Left cardiac atrium (tissue), 4 donors: ENCODE measurements at regions not wholly inside any gene's neighbourhood (a gene's known extent, or its start where the extent isn't known, plus 50 kb on each side); places are given as distances from the start of the nearest gene placed in this dataset.

ENCODE experiments used
- ATAC-seq, 2 donors: fragments of 200-7000 bp; cut with Tn5 transposase; one replicate each; pipeline ENCODE4 v1.9.1; 2020; ENCODE audit warnings: mild to moderate bottlenecking in 2 of 2, moderate library complexity in 2 of 2
- DNase-seq: peaks from one replicate; pipeline ENCODE4 v3.0.0-alpha.2; 2020
- intact Hi-C, 2 donors: fragments of 100-400 bp; cut with DNase I; formaldehyde crosslinking; loops; one replicate each; pipeline versions ENCODE4 v1.14.1 to v1.15.1; 2022 to 2023
- donor health status: DM: no; HTN: yes; CAD: no.
- donor health status: DM: no; HTN: yes; CAD: no; lungs with severe emphysema.
- donor health status: DM: yes; HTN: yes; CAD: no.
- donor health status: Dilated cardiomyopathy.

DNA sequence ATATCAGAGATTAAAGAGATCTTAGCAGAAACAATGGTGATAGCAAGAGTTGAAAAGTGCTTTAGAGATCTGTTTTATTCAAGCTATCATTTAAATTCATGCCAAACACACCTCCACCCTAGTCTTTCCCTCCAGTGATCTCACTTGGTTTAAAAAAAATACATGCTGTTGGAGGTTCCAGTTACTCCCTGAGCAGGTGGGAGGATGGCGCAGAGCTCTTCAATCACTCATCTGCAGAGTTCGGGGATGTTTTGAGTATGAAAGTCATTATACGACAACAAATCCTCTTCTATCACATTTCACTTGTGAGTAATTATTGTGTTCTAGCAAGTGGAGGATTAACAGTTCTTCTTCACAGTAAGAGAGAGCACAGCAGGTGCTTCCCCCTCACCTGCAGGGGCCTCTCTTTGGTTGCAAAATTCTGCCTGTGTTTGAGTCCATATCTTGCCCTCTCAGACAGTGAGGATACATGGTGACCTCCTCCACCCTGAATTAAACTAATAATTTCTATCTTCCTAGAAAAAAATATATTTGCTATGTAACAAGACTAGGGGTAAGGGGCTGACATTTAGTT, 376.7 kb downstream of the LIG4 start:
- intact Hi-C loops: no loop called here
- DNase-seq: no peak
- peak in 1 of 2 donors; percentile 54 for ATAC-seq

DNA sequence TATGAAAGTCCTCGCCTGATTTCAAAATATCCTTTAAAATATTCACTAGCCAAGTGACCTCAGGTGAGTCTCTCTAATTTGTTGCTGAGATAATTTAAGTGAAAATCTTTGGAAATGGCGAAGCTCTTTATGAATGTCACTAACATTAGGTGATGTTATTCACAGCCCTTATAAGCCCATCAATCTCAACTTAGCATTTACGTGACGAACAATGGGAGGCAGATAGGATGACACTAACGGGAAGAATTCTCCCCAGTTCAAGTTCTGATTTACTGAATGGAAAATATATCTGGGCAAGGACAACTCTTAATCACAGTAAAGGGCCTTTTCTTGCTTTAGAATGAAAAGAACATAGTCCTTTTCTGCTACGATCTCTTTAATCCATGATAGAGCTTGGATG, 378.7 kb downstream of the LIG4 start:
- intact Hi-C loops: no loop called here
- DNase-seq (no peak), ATAC-seq (no peak)

DNA sequence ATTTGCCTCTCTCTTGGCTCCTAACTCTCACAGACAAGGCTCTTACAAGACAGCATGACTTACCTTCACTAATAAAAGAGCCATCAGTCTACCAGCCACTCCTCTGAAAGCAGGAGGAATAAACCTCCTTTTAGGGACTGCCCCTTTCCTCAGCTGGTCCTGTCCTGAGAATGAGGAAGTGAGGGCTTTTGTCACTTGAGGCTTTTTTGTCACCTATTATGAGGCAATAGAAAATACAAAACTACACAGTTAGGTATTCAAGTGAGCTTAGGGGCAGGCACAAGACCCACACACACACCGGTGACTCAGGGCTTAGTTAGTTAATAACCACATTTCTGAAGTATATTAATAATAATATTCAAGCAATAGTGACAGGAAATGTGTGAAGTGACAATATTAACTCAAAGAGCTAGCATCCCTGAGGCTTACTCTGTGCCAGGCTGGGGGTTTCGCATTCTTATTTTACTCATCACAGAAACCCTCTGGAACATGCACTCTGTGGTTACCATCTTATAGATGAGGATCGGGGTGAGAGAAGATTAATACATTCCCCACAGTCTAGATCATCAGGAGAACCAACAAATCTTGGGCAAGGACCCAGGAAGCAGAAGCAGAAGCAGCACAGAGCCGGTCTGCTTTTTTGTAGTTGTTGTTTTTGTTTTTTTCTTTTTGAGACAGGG, 379.9 kb downstream of the LIG4 start:
- intact Hi-C loops: no loop called here
- DNase-seq: no peak
- no peak for ATAC-seq

DNA sequence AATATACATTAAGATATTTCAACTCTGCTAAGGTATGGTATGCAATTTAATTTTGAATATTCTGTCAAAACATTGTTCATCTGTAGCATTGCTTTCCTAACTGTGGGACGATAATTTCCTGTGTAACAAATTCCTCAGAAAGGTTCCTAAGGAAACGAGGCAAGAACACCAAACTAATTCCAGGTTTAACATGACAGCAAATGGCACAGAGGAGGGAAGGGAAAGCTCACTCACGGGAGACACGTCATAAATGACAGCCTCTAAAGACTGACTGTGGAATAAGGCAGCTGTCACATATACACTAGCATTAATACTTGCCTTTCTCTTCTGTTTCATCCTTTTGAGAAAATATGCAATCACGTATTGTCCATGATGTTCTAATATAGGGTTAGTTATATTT, 380.6 kb downstream of the LIG4 start:
- intact Hi-C loops: no loop called here
- ATAC-seq (no peak), DNase-seq (no peak)

DNA sequence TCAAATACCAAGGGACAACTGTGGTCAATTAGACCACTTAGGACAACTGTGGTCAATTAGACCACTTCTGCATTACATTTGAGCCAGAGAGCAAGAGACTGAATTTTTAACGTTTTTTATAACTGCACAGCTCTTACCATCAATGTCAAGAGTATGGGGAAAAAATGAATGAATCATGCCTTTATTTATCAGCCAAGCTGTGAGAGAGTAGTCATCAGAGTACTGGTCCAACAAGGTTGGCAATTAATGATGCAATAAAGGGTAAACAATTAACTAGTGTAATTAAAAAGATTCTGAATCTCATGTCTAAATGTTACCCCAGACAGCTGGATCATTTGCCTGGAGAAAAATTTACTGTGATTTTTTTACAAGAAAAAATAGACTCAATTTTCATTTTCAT, 381.1 kb downstream of the LIG4 start:
- intact Hi-C loops: no loop called here
- ATAC-seq (no peak), DNase-seq (no peak)

DNA sequence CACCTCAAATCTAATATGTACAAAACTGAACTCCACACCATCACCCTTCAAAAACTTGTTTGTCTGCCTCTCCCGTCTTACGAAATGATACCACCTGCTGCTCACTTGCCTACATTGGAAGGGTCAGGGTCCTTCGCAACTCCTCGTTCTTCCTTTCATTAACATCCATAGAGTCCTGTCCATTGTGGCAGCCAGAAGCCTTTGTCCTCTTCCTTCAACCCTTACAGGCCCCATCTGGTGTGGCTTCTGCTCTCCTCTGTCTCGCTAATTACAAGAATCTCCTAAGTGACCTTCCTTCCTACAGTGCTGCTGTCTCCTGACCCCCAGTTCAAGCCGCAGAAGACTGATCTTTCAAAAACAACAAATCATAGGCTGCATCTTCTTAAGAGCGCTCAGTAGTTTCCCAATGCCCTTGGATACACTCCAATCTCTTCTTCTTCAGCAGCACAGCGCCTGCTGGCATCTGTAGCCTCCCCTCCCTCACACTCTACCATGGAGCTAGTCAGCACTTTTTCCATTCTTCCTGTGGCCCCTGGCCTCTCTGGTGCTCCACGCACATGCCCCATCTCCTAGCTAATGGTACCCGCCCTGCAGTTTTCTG, 382.7 kb downstream of the LIG4 start:
- ATAC-seq (no peak), DNase-seq (no peak)
- intact Hi-C loops: no loop called here

DNA sequence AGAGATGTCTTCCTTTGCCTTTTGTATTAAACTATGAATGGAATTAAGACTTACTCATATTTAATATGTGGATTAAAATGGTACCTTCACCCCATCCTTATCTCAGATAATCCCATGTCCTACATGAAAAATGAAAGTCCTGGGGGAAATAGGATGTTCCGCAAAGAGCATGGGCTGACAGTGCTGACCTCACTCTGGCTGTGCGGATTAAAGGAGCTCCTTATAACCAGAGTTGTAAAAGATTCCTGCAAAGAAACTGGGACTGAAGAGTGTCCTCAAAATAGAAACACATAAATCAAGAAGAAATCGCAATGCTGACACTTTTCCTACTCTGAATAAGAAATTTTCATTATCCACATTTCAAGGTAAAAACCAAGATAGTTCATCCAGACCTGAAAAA, 384.5 kb downstream of the LIG4 start:
- ATAC-seq: no peak
- DNase-seq: no peak
- intact Hi-C loops: no loop called here

DNA sequence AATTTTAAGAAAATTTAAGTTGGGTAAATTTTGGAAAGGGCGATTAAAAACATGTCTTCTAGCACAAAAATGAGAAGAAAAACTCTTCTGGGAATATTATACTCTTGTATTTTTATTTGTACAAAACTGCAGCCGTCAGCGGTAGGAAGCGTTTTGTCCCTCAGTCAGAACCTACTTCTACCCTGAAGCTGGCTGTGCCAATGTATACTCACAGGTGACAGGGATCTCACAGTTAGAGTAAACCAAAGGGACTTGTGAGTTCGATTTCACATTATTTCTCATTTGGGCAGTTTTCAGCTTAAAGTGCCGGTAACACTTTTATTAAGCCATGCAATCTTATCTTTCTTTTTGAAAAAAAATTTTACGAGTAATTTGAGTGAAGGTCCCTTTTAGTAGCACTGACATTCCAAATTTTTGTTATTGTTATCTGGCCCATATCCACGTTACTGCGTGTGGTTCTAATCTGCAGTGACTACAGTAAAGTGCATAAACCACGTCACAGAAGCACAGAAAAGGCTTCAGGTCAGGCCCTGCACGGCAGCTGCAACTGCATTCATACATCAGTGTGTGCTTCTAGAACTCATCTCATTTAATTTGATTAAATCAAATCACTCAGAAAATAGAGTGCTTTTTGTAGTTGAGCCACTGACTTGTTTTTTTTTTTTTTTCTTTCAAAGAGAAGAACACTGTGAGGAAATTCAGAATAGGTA, 387.3 kb downstream of the LIG4 start:
- no peak for ATAC-seq
- DNase-seq: no peak
- intact Hi-C loops: no loop called here

DNA sequence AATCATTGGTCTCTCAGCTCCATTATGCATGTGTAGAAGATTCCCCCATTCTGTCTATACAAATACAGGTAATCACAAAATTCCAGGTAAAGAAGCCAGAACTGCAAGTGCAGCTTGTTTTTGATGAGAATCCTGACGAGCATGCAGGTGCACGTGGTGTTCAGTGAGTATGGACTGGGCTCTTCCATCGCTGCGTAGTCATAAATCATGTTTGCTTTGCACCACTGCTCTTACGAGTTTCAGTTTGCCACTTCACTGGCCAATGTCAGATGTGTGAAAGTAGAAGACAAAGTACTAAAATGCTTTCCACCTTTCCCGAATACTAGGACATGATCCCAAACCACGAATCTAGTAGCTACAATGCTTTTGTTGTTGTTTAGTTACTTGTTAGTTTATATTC, 390.7 kb downstream of the LIG4 start:
- intact Hi-C loops: no loop called here
- ATAC-seq (no peak), DNase-seq (no peak)

DNA sequence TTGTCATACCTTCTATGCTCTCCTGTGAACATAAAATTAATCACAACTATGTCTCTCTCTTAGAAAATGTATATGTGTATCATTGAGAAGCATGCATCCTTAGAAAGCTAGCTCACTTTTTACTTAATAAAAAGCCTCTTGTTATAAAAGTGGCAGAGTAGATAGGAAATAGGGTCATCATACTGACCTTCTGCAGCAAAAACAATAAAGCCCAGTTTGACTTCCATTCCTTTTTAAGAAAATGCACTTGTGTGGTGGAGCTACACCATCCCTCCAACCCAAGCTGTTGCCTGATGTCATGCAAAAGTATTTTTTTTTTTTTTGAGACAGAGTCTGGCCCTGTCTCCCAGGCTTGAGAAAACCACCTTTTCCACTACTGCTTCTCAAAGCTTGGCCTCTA, 393.3 kb downstream of the LIG4 start:
- ATAC-seq (no peak), DNase-seq (no peak)
- intact Hi-C loops: no loop called here

DNA sequence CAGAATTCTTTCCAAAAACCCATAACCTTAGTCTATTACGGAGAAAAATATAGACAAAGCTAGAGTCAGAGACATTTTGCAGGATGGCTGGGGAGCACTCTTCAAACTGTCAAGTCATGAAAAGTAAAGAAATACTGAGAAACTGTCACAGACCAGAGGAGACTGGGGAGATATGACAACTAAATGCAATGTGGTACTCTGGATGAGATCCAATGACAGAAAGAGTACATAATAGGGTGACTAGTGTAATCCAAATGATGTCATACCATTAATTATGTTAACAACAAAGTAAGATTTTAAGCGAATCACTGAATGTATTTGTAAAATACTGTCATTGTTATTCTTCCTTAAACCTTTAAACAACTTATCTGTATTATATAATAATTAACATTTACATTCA, 393.8 kb downstream of the LIG4 start:
- no peak for ATAC-seq
- intact Hi-C loops: no loop called here
- DNase-seq: no peak

DNA sequence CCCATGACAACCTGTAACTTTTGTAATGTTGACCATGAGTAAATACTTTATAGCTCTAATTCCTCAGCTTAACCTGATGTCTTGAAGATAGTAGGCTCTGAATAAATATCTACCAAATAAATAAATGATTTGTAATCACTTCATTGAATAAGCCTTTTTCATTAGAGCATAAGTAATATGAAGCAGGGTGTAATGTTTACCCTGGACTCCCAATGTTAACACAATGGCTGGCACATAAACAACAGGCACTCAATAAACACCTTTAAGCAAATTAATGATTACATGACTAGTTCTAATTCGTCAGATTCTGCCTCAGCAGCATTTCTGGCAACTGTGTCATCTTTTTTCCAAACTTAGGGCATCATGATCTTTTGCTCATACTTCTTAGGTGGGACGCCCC, 396.3 kb downstream of the LIG4 start:
- intact Hi-C loops: no loop called here
- no peak for DNase-seq

DNA sequence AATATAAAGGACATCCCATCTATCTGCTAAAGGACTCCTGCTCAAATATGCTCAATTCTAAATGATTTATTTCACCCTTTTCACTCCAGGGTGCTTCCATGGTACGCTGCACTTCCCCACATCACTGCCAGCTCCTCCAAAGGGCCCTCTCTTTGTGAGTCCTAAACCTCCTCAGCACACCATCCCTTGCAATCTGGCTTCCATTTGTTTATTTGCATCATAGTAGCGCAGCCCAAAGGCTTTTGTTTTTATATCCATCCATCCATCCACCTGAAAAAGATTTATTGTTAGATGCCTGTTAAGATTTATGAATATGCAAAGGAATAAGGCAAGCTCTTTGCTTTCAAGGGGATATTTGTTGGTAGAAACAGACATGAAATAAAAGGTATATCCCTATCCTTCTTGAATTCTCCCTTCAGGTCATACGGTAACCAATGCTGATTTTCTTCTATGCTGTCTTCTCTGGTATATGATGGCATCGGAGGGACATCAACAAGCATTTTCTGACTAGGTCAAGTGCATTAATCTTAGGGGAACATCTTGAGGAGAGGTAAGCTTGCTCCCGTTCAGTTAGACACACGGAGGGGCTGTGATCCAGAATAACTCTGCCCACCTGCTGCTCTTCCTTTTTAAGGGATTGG, 397.6 kb downstream of the LIG4 start:
- intact Hi-C loops: no loop called here
- DNase-seq (no peak), ATAC-seq (no peak)

More for the DNA sequence above, 396.3 kb downstream of the LIG4 start:
- no peak for ATAC-seq

DNA sequence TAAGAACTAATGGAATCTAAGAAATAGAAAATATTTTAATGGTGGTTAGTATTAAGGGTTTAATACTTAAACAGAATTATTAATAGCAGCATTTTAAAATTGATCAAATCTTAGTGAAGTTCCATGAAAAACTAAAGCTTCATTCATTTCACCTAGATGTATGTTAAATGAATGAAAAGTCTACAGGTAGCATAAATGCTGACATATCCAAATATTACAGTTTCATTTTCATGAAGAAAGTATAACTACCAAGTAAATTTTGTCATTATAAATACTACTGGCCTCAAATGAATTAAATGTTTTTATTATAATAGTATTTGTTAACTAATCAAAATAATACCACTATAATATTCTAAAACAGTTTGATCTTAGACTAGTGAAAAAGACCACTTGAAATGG, 403.3 kb downstream of the LIG4 start:
- ATAC-seq: no peak

DNA sequence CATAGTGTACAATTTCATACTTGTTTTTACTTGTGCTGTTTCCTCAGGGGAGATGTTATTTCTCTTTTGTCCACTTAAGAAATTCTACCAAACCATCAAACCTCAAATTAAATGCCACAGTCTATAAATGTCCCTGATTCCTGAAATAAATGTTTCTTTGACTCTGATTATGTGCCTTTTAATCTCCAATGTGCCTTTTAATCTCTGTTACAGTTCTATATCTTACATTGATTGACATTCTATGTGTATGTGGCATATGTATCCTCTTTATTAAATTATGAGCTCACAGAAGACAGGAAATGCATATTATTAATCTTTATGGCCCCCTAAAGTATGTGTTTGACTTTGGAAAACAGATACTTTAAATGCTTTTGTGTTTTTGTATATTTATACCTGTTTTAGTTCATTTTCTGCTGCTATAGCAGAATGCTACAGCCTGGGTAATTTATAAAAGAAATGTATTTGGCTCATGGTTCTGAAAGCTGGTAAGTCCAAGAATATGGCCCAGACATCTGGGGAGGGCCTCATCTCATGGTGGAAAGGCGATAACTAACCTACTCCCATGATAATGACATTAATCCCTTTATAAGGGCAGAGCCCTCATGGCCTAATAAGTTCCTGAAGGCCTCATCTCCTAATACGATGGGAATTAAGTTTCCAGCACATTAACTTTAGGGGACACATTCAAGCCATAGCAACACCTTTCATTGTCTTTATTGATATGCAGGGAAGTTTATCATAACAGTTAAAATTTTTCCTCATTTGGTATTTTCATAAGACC, 403.9 kb downstream of the LIG4 start:
- DNase-seq (no peak), ATAC-seq (no peak)
- intact Hi-C loops: no loop called here

More for the DNA sequence above, 403.3 kb downstream of the LIG4 start:
- intact Hi-C loops: no loop called here
- no peak for DNase-seq

DNA sequence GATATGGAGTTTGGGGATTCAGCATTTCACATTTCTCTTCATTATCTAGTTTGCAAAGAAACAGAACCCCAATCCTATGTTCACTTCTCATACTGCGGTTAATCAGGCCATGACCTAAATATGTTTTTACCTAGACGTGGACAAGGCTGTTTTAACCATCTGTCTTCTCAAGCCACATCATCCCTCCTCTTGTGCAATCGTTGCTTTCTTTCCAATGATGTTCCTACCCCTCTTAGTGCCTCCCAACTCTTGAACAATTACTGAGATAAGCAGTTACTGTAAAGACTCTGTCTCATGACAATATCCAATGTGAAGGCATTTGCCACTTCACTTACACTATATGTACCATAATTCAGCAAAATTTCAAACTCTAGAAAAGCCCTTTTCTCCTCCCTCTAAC, 406.2 kb downstream of the LIG4 start:
- intact Hi-C loops: no loop called here
- DNase-seq: no peak

DNA sequence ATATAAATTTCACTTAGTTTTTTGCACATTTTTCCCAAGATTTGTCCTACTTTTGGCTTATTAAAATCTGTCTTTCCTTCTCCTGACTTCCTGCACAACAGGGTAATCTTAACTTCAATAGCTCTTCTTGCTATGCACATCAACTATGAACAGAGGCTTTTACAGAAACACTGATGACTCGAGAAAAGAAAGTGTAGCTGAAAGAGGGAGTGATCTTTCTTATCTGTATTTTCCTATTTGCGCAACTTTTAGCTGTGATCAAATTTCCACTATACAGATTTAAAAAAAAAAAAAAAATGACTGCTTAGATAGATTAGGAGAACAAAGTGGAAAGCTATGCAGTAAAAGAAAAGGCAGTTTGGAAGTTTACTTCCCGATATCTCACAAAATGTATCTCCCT, 406.9 kb downstream of the LIG4 start:
- intact Hi-C loops: no loop called here
- DNase-seq (no peak), ATAC-seq (peak in 1 of 2 donors; percentile 63)

More for the DNA sequence above, 406.2 kb downstream of the LIG4 start:
- ATAC-seq: no peak

DNA sequence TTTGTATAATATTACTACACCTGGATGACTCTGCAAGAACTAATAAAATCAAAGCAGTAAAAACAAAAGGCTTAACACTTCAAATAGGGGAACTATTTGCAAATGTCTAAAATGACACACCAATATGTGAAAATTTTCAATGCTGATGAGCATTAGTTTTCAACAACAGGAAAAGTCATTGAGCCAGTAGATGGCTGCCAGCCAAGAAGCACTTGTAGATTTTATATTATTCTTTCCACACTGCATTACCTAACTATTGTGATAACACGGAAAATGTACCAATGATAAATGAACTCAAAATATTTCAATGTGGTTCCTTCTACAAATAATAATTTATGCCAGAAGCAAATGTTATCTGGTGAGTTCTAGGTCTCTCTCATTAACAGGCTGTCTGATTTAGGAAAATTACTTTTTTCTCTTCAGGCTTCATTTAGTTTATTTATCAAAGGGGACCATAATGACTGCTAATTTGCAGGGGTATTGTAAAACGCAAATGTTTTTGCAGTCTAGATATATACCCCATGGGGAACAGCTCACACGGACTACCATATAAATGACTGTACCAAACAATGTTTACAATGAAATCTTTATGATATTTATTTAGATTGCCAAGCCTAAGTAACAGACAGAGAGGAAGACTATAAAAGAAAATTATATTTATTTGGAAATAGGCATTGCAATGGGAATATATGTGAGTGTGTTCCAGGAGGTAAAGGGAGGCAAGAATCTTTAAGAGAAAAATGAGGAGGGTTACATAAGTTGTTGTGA, 407.8 kb downstream of the LIG4 start:
- DNase-seq (no peak), ATAC-seq (no peak)
- intact Hi-C loops: no loop called here

DNA sequence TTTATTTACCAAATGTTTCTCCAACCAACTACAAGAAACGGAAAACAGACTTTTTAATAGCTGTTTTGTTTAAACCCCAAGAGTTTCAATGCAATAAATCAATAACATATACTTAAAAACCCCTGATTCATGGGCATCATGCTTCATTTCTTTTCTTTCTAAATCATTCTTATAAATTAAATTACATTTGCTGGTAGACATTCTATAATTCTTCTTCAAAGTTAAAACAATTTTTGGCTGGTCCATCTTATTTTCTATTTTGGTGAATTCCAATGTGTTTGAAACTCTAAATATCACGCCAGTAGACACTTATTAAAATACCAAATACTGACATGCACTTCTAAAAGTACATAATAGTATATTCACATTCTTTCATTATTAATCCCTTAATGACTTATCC, 408.6 kb downstream of the LIG4 start:
- ATAC-seq: no peak
- intact Hi-C loops: no loop called here
- DNase-seq: no peak
